ENCODE measurements at regions not wholly inside any gene's neighbourhood (a gene's known extent, or its start where the extent isn't known, plus 50 kb on each side); places are given as distances from the start of the nearest gene placed in this dataset.

GRCh38 chr19:27754700-27755099, 1458.3 kb downstream of the UQCRFS1 start:
- TF ChIP-seq POLR2A (IDR thresholded peaks at IDR 0.05): no peak
- TF ChIP-seq, protein P1, sequence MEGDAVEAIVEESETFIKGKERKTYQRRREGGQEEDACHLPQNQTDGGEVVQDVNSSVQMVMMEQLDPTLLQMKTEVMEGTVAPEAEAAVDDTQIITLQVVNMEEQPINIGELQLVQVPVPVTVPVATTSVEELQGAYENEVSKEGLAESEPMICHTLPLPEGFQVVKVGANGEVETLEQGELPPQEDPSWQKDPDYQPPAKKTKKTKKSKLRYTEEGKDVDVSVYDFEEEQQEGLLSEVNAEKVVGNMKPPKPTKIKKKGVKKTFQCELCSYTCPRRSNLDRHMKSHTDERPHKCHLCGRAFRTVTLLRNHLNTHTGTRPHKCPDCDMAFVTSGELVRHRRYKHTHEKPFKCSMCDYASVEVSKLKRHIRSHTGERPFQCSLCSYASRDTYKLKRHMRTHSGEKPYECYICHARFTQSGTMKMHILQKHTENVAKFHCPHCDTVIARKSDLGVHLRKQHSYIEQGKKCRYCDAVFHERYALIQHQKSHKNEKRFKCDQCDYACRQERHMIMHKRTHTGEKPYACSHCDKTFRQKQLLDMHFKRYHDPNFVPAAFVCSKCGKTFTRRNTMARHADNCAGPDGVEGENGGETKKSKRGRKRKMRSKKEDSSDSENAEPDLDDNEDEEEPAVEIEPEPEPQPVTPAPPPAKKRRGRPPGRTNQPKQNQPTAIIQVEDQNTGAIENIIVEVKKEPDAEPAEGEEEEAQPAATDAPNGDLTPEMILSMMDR (IDR thresholded peaks at IDR 0.05): no peak
